ENCODE measurements at regions not wholly inside any gene's neighbourhood (a gene's known extent, or its start where the extent isn't known, plus 50 kb on each side); places are given as distances from the start of the nearest gene placed in this dataset.

DNA sequence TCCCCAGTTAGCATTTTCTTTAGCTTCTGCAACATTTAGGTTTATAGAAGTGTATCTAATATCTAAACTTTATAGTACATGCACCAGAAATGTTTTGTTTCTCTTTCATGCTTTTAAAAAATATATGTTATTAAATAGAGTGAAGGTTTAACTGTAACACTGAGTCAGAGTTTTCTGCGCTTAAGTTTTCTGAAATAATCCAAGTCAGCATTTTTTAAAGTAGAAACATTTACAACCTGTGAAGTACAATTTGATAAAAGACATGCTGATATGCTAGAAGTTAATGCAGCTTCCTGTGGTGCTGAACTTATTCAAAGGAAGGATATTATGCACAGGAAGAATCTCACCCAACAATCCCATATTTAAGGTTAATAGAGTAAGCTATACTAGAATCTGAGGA lies 1096.8 kb downstream of the LRFN5 start:
- DNase-seq (ENCODE audit: low read depth), result no peak
- H3K4me3 ChIP-seq (ENCODE audit: low read depth, low read length), result no peak overlapping the region
- TF ChIP-seq POLR2A (IDR thresholded peaks at IDR 0.05; ENCODE audit: extremely low read depth, insufficient read length) (no peak), MYC (IDR thresholded peaks at IDR 0.05; ENCODE audit: low read depth, low read length) (no peak)
- TF ChIP-seq, protein P1, sequence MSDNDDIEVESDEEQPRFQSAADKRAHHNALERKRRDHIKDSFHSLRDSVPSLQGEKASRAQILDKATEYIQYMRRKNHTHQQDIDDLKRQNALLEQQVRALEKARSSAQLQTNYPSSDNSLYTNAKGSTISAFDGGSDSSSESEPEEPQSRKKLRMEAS (IDR thresholded peaks at IDR 0.05; ENCODE audit: low read depth, low read length), result no peak
- TF ChIP-seq, protein P2, sequence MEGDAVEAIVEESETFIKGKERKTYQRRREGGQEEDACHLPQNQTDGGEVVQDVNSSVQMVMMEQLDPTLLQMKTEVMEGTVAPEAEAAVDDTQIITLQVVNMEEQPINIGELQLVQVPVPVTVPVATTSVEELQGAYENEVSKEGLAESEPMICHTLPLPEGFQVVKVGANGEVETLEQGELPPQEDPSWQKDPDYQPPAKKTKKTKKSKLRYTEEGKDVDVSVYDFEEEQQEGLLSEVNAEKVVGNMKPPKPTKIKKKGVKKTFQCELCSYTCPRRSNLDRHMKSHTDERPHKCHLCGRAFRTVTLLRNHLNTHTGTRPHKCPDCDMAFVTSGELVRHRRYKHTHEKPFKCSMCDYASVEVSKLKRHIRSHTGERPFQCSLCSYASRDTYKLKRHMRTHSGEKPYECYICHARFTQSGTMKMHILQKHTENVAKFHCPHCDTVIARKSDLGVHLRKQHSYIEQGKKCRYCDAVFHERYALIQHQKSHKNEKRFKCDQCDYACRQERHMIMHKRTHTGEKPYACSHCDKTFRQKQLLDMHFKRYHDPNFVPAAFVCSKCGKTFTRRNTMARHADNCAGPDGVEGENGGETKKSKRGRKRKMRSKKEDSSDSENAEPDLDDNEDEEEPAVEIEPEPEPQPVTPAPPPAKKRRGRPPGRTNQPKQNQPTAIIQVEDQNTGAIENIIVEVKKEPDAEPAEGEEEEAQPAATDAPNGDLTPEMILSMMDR (IDR thresholded peaks at IDR 0.05; ENCODE audit: low read depth, low read length), result no peak

DNA sequence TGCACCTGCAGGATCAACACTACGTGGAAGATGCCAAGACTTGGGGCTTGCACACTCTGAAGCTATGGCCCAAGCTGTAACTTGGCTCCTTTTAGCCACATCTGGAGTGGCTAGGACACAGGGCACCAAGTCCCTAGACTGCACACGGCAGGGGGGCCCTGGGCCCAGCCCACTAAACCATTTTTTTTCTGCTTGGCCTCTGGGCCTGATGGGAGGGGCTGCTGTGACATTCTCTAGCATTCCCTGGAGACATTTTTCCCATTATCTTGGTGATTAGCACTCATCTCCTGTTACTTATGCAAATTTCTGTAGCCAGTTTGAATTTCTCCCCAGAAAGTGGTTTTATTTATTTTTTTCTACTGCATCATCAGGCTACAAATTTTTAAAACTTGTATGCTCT lies 1080.7 kb downstream of the LRFN5 start:
- H3K4me3 ChIP-seq (ENCODE audit: low read depth, low read length), result no peak overlapping the region
- TF ChIP-seq POLR2A (IDR thresholded peaks at IDR 0.05; ENCODE audit: extremely low read depth, insufficient read length) (no peak), MYC (IDR thresholded peaks at IDR 0.05; ENCODE audit: low read depth, low read length) (no peak)
- TF ChIP-seq, protein P1 (IDR thresholded peaks at IDR 0.05; ENCODE audit: low read depth, low read length), result no peak
- TF ChIP-seq, protein P2 (IDR thresholded peaks at IDR 0.05; ENCODE audit: low read depth, low read length), result no peak
- DNase-seq (ENCODE audit: low read depth), result no peak

DNA sequence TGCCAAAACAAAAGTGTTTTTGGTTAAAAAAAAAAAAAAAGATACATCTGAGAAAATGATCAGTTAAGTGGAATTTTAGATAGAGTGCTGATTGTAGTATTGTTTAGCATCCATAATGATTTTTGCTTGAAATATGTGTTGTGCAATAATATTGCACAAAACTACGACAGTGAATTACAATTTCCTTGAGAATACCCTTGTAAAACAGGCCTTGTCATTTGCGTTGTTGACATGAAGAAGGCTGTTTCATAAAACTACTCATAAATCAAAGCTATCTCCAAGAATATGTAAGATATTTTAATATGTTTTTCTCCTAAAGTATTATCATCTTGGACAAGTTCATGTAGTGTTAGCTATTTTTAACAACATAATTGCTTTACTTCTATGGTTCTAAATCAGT lies 1077.0 kb downstream of the LRFN5 start:
- no peak for DNase-seq (ENCODE audit: low read depth)
- no peak for TF ChIP-seq POLR2A (IDR thresholded peaks at IDR 0.05; ENCODE audit: extremely low read depth, insufficient read length)
- TF ChIP-seq, protein P1 (IDR thresholded peaks at IDR 0.05; ENCODE audit: low read depth, low read length), result no peak
- TF ChIP-seq, protein P2 (IDR thresholded peaks at IDR 0.05; ENCODE audit: low read depth, low read length), result no peak
- TF ChIP-seq MYC (IDR thresholded peaks at IDR 0.05; ENCODE audit: low read depth, low read length), result no peak
- H3K4me3 ChIP-seq (ENCODE audit: low read depth, low read length), result no peak overlapping the region

DNA sequence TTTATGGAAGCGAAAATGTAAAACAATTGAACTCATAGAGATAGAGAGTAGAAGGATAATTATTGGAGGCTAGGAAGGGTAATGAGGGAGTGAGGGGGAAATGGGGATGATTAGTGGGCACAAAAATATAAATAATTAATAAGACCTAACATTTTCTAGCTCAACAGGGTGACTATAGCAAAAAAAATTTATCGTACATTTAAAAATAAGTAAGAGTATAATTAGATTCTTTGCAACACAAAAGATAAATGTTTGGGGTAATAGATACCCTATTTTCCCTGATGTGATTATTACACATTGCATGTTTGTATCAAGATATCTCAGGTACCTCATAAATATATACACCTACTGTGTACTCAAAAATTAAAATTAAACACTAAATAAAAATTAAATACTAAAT lies 1070.0 kb downstream of the LRFN5 start:
- TF ChIP-seq, protein P1 (IDR thresholded peaks at IDR 0.05; ENCODE audit: low read depth, low read length), result no peak
- no peak for TF ChIP-seq MYC (IDR thresholded peaks at IDR 0.05; ENCODE audit: low read depth, low read length)
- TF ChIP-seq POLR2A (IDR thresholded peaks at IDR 0.05; ENCODE audit: extremely low read depth, insufficient read length), result no peak
- TF ChIP-seq, protein P2 (IDR thresholded peaks at IDR 0.05; ENCODE audit: low read depth, low read length), result no peak
- DNase-seq (ENCODE audit: low read depth), result no peak
- no peak overlapping the region for H3K4me3 ChIP-seq (ENCODE audit: low read depth, low read length)

DNA sequence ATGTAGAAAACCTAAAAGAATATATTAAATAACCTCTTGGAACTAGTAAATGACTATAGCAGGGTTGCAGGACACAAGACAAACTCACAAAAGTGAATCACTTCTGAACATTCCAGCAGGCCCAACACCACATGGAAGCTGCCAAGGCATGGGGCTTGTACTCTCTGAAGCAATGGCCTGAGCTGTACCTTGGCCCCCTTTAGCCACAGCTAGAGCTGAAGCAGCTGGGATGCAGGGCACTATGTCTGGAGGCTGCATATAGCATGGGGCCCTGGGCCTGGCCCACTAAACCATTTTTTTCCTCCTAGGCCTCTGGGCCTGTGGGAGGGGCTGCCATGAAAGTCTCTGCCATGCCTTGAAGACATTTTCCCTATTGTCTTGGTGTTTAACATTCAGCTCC lies 1067.3 kb downstream of the LRFN5 start:
- no peak overlapping the region for H3K4me3 ChIP-seq (ENCODE audit: low read depth, low read length)
- TF ChIP-seq, protein P2 (IDR thresholded peaks at IDR 0.05; ENCODE audit: low read depth, low read length), result no peak
- no peak for TF ChIP-seq POLR2A (IDR thresholded peaks at IDR 0.05; ENCODE audit: extremely low read depth, insufficient read length)
- TF ChIP-seq, protein P1 (IDR thresholded peaks at IDR 0.05; ENCODE audit: low read depth, low read length), result no peak
- no peak for TF ChIP-seq MYC (IDR thresholded peaks at IDR 0.05; ENCODE audit: low read depth, low read length)
- no peak for DNase-seq (ENCODE audit: low read depth)

GRCh38 chr14:42671636-42672035 lies 1065.0 kb downstream of the LRFN5 start:
- DNase-seq (ENCODE audit: low read depth), result no peak
- TF ChIP-seq, protein P2 (IDR thresholded peaks at IDR 0.05; ENCODE audit: low read depth, low read length), result no peak
- TF ChIP-seq MYC (IDR thresholded peaks at IDR 0.05; ENCODE audit: low read depth, low read length) (no peak), POLR2A (IDR thresholded peaks at IDR 0.05; ENCODE audit: extremely low read depth, insufficient read length) (no peak)
- TF ChIP-seq, protein P1 (IDR thresholded peaks at IDR 0.05; ENCODE audit: low read depth, low read length), result no peak
- H3K4me3 ChIP-seq (ENCODE audit: low read depth, low read length), result no peak overlapping the region

All from NB4 (cell line).